ENCODE measurements at regions not wholly inside any gene's neighbourhood (a gene's known extent, or its start where the extent isn't known, plus 50 kb on each side); places are given as distances from the start of the nearest gene placed in this dataset.

DNA sequence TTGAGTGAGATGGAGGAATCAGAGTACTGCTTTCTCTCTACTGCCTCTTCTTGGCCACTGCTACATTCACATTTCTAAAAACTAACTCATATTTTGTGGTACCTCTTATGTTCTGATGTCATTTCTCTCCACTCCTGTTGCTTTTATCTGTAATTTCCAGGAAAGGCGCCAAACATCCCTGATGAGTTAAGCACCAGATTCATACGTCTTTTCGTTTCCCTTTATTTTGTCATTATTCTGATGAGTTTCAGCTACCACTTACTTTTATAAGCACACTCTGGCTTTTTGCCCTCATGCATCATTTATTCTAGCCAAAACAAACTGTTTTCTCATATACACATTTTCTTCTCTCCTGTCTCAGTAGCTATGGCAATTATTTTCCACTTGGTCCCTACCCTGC lies 680.0 kb downstream of the RNF144B start:
- TF ChIP-seq, protein P1, sequence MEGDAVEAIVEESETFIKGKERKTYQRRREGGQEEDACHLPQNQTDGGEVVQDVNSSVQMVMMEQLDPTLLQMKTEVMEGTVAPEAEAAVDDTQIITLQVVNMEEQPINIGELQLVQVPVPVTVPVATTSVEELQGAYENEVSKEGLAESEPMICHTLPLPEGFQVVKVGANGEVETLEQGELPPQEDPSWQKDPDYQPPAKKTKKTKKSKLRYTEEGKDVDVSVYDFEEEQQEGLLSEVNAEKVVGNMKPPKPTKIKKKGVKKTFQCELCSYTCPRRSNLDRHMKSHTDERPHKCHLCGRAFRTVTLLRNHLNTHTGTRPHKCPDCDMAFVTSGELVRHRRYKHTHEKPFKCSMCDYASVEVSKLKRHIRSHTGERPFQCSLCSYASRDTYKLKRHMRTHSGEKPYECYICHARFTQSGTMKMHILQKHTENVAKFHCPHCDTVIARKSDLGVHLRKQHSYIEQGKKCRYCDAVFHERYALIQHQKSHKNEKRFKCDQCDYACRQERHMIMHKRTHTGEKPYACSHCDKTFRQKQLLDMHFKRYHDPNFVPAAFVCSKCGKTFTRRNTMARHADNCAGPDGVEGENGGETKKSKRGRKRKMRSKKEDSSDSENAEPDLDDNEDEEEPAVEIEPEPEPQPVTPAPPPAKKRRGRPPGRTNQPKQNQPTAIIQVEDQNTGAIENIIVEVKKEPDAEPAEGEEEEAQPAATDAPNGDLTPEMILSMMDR (IDR thresholded peaks at IDR 0.05) = no peak
- H3K36me3 ChIP-seq (ENCODE audit: insufficient read depth, low read length) = no peaks in the 10 kb centered on the region
- no peak for DNase-seq
- POLR2A ChIA-PET = no interaction called here
- Mint-ChIP-seq H3K36me3 (ENCODE audit: low read depth) (no peaks in the 10 kb centered on the region), H3K4me3 (no peak overlapping the region), H3K4me1 (ENCODE audit: low read depth) (no peaks in the 10 kb centered on the region), H3K27ac (no peak overlapping the region), H3K9me3 (peaks cover 23% of the 10 kb centered on the region), H3K27me3 (no peaks in the 10 kb centered on the region)
- intact Hi-C loops (cut with DNase I, micrococcal nuclease) = no loop called here
- ATAC-seq (ENCODE audit: poor library complexity) = no peak
- CTCF ChIA-PET = no interaction called here
- H3K4me1 ChIP-seq (ENCODE audit: insufficient read depth, low read length) = no peaks in the 10 kb centered on the region
- H3K27me3 ChIP-seq (ENCODE audit: control insufficient read depth in 1 of 2, insufficient read depth in 2 of 2, low read length in 2 of 2) = no peaks in the 10 kb centered on the region
- no peaks in the 10 kb centered on the region for H3K9me3 ChIP-seq (ENCODE audit: control insufficient read depth in 1 of 2, insufficient read depth in 1 of 2, low read length in 2 of 2)
- H3K27ac ChIP-seq (ENCODE audit: low read depth in 1 of 2, low read length in 2 of 2) = no peak overlapping the region
- H3K4me3 ChIP-seq (ENCODE audit: low read length) = no peak overlapping the region

DNA sequence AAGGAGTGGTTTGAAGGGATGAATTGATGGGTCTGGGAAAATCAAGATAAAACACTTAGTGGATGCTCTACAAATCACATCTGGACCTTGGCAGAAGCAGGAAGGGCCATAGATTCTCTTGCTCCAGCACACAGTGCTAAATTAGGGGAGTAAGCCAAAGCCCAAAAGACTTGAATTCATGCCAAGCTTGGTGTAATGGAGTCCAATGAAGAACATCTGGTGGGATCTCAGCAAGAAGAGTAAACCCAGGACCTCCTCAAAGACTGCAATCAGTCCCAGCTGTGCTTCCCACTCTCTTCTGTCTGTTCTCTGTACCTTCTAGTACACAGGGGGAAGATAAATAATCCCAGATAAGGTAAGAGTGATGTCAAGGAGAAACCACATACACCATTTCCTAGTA lies 683.4 kb downstream of the RNF144B start:
- CTCF ChIA-PET = no interaction called here
- Mint-ChIP-seq H3K36me3 (ENCODE audit: low read depth) (no peaks in the 10 kb centered on the region), H3K27me3 (no peaks in the 10 kb centered on the region), H3K4me3 (no peak overlapping the region), H3K4me1 (ENCODE audit: low read depth) (no peaks in the 10 kb centered on the region), H3K9me3 (peaks cover 27% of the 10 kb centered on the region), H3K27ac (no peak overlapping the region)
- no peak overlapping the region for H3K4me3 ChIP-seq (ENCODE audit: low read length)
- H3K27ac ChIP-seq (ENCODE audit: low read depth in 1 of 2, low read length in 2 of 2) = no peak overlapping the region
- intact Hi-C loops (cut with DNase I, micrococcal nuclease) = no loop called here
- DNase-seq (no peak), ATAC-seq (ENCODE audit: poor library complexity) (no peak)
- no peaks in the 10 kb centered on the region for H3K27me3 ChIP-seq (ENCODE audit: control insufficient read depth in 1 of 2, insufficient read depth in 2 of 2, low read length in 2 of 2)
- H3K4me1 ChIP-seq (ENCODE audit: insufficient read depth, low read length) = no peaks in the 10 kb centered on the region
- H3K9me3 ChIP-seq (ENCODE audit: control insufficient read depth in 1 of 2, insufficient read depth in 1 of 2, low read length in 2 of 2) = no peaks in the 10 kb centered on the region
- no peaks in the 10 kb centered on the region for H3K36me3 ChIP-seq (ENCODE audit: insufficient read depth, low read length)
- POLR2A ChIA-PET = no interaction called here
- TF ChIP-seq, protein P1 (IDR thresholded peaks at IDR 0.05) = no peak

DNA sequence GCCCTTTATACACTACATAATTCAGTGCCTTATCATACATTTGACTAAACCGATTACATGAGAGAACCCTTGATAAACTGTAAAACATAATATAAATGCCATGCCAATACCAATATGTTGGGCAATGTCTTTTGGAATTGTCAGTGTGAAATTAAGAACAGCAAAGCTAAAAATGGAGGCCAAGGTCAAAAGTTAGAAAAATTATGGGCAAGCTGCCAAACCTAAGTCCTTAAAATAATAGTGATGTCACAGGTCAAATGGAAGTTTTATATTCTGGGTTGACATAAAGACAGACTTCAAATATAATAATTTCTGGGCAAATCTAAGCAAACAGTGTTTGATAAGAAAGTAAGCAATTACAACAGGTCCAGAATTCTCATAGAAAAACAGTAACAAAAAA lies 696.7 kb downstream of the RNF144B start:
- peaks cover 0 to 8% of the 10 kb centered on the region in 2 experiments for H3K9me3 ChIP-seq (ENCODE audit: control insufficient read depth in 1 of 2, insufficient read depth in 1 of 2, low read length in 2 of 2)
- H3K4me1 ChIP-seq (ENCODE audit: insufficient read depth, low read length) = no peaks in the 10 kb centered on the region
- Mint-ChIP-seq H3K36me3 (ENCODE audit: low read depth) (no peaks in the 10 kb centered on the region), H3K9me3 (peaks cover 6% of the 10 kb centered on the region), H3K4me1 (ENCODE audit: low read depth) (no peaks in the 10 kb centered on the region), H3K27ac (no peak overlapping the region), H3K27me3 (no peaks in the 10 kb centered on the region), H3K4me3 (no peak overlapping the region)
- H3K27me3 ChIP-seq (ENCODE audit: control insufficient read depth in 1 of 2, insufficient read depth in 2 of 2, low read length in 2 of 2) = no peaks in the 10 kb centered on the region
- ATAC-seq (ENCODE audit: poor library complexity) (no peak), DNase-seq (no peak)
- TF ChIP-seq, protein P1 (IDR thresholded peaks at IDR 0.05) = no peak
- intact Hi-C loops (cut with DNase I, micrococcal nuclease) = no loop called here
- no peak overlapping the region for H3K27ac ChIP-seq (ENCODE audit: low read depth in 1 of 2, low read length in 2 of 2)
- ChIA-PET CTCF (no interaction called here), POLR2A (no interaction called here)
- H3K36me3 ChIP-seq (ENCODE audit: insufficient read depth, low read length) = no peaks in the 10 kb centered on the region
- H3K4me3 ChIP-seq (ENCODE audit: low read length) = no peak overlapping the region

Measured in CD4-positive, alpha-beta T cell (primary cell).